ENCODE measurements at regions not wholly inside any gene's neighbourhood (a gene's known extent, or its start where the extent isn't known, plus 50 kb on each side); places are given as distances from the start of the nearest gene placed in this dataset.

GRCh38 chr12:94038605-94039004 lies 109.8 kb upstream of the PLXNC1 start:
- H4K20me1 ChIP-seq (ENCODE audit: insufficient read depth) = no peaks in the 10 kb centered on the region
- H3K4me3 ChIP-seq = no peak overlapping the region
- DNase-seq = no peak
- H3K79me2 ChIP-seq (ENCODE audit: insufficient read depth) = no peaks in the 10 kb centered on the region
- H3K27ac ChIP-seq = no peak overlapping the region
- no peaks in the 10 kb centered on the region for H3K9me3 ChIP-seq (ENCODE audit: low read depth)
- no peaks in the 10 kb centered on the region for H3K4me1 ChIP-seq (ENCODE audit: insufficient read depth)
- H3F3A ChIP-seq (ENCODE audit: insufficient read depth) = no peaks in the 10 kb centered on the region
- 76 to 81% methylated on average over 2 of the region's 2 CpGs for WGBS, 2 experiments (ENCODE audit: low coverage in 1 of 2, low lambda C conversion rate in 2 of 2, missing lambda C conversion rate in 2 of 2)
- H2AFZ ChIP-seq = no peak overlapping the region
- in situ Hi-C loops (cut with MboI) = no loop called here
- H3K9ac ChIP-seq = no peak overlapping the region
- H3K9me2 ChIP-seq (ENCODE audit: insufficient read depth) = no peaks in the 10 kb centered on the region
- no peak overlapping the region for H3K4me2 ChIP-seq (ENCODE audit: unreplicated experiment)
- no peak for TF ChIP-seq EZH2phosphoT487 (IDR thresholded peaks at IDR 0.05; ENCODE audit: insufficient read depth, low read depth)
- TF ChIP-seq EZH2 (IDR thresholded peaks at IDR 0.05; ENCODE audit: insufficient read depth, poor library complexity, severe bottlenecking) = no peak
- no peaks in the 10 kb centered on the region for H3K27me3 ChIP-seq (replicated peaks; ENCODE audit: insufficient read depth)
- no peaks in the 10 kb centered on the region for H3K36me3 ChIP-seq (ENCODE audit: low read depth)

GRCh38 chr12:94039199-94039840 lies 109.1 kb upstream of the PLXNC1 start:
- H4K20me1 ChIP-seq (ENCODE audit: insufficient read depth) = no peaks in the 10 kb centered on the region
- TF ChIP-seq EZH2phosphoT487 (IDR thresholded peaks at IDR 0.05; ENCODE audit: insufficient read depth, low read depth) (no peak), EZH2 (IDR thresholded peaks at IDR 0.05; ENCODE audit: insufficient read depth, poor library complexity, severe bottlenecking) (no peak)
- no peak overlapping the region for H3K4me3 ChIP-seq
- H3K9ac ChIP-seq = no peak overlapping the region
- no peak for DNase-seq
- no peaks in the 10 kb centered on the region for H3K79me2 ChIP-seq (ENCODE audit: insufficient read depth)
- H3K27me3 ChIP-seq (replicated peaks; ENCODE audit: insufficient read depth) = no peaks in the 10 kb centered on the region
- H3K4me2 ChIP-seq (ENCODE audit: unreplicated experiment) = no peak overlapping the region
- no peaks in the 10 kb centered on the region for H3K36me3 ChIP-seq (ENCODE audit: low read depth)
- no peaks in the 10 kb centered on the region for H3F3A ChIP-seq (ENCODE audit: insufficient read depth)
- no peak overlapping the region for H2AFZ ChIP-seq
- in situ Hi-C loops (cut with MboI) = no loop called here
- no peaks in the 10 kb centered on the region for H3K9me2 ChIP-seq (ENCODE audit: insufficient read depth)
- H3K4me1 ChIP-seq (ENCODE audit: insufficient read depth) = no peaks in the 10 kb centered on the region
- H3K27ac ChIP-seq = no peak overlapping the region
- no peaks in the 10 kb centered on the region for H3K9me3 ChIP-seq (ENCODE audit: low read depth)

- Histone ChIP-seq H3K79me2 (ENCODE audit: insufficient read depth) (no peaks in the 10 kb centered on the region), H3K27me3 (replicated peaks; ENCODE audit: insufficient read depth) (no peaks in the 10 kb centered on the region), H3K36me3 (ENCODE audit: low read depth) (no peaks in the 10 kb centered on the region), H3K4me1 (ENCODE audit: insufficient read depth) (no peaks in the 10 kb centered on the region), H3K9ac (no peak overlapping the region), H3K27ac (no peak overlapping the region), H4K20me1 (ENCODE audit: insufficient read depth) (no peaks in the 10 kb centered on the region), H3F3A (ENCODE audit: insufficient read depth) (no peaks in the 10 kb centered on the region), H3K4me3 (no peak overlapping the region), H3K4me2 (ENCODE audit: unreplicated experiment) (no peak overlapping the region), H3K9me3 (ENCODE audit: low read depth) (no peaks in the 10 kb centered on the region), H3K9me2 (ENCODE audit: insufficient read depth) (no peaks in the 10 kb centered on the region), H2AFZ (no peak overlapping the region)
- TF ChIP-seq EZH2phosphoT487 (IDR thresholded peaks at IDR 0.05; ENCODE audit: insufficient read depth, low read depth) (no peak), EZH2 (IDR thresholded peaks at IDR 0.05; ENCODE audit: insufficient read depth, poor library complexity, severe bottlenecking) (no peak)
- in situ Hi-C loops (cut with MboI) = no loop called here
- DNase-seq = peak; percentile 53
- 23 to 30% methylated on average over 5 of the region's 5 CpGs for WGBS, 2 experiments (ENCODE audit: low coverage in 1 of 2, low lambda C conversion rate in 2 of 2, missing lambda C conversion rate in 2 of 2)
These were observed 108.5 kb upstream of the PLXNC1 start for GRCh38 chr12:94039914-94040313.

GRCh38 chr12:94041850-94042249 lies 106.5 kb upstream of the PLXNC1 start:
- 38 to 40% methylated on average over 3 of the region's 3 CpGs for WGBS, 2 experiments (ENCODE audit: low coverage in 1 of 2, low lambda C conversion rate in 2 of 2, missing lambda C conversion rate in 2 of 2)
- Histone ChIP-seq H3K36me3 (ENCODE audit: low read depth) (no peaks in the 10 kb centered on the region), H3F3A (ENCODE audit: insufficient read depth) (no peaks in the 10 kb centered on the region), H3K27me3 (replicated peaks; ENCODE audit: insufficient read depth) (no peaks in the 10 kb centered on the region), H3K9me2 (ENCODE audit: insufficient read depth) (no peaks in the 10 kb centered on the region), H3K4me3 (no peak overlapping the region), H2AFZ (no peak overlapping the region), H3K4me1 (ENCODE audit: insufficient read depth) (no peaks in the 10 kb centered on the region), H3K79me2 (ENCODE audit: insufficient read depth) (no peaks in the 10 kb centered on the region), H4K20me1 (ENCODE audit: insufficient read depth) (no peaks in the 10 kb centered on the region), H3K4me2 (ENCODE audit: unreplicated experiment) (no peak overlapping the region), H3K27ac (no peak overlapping the region), H3K9me3 (ENCODE audit: low read depth) (no peaks in the 10 kb centered on the region), H3K9ac (no peak overlapping the region)
- in situ Hi-C loops (cut with MboI) = no loop called here
- TF ChIP-seq EZH2phosphoT487 (IDR thresholded peaks at IDR 0.05; ENCODE audit: insufficient read depth, low read depth) (no peak), EZH2 (IDR thresholded peaks at IDR 0.05; ENCODE audit: insufficient read depth, poor library complexity, severe bottlenecking) (no peak)
- DNase-seq = peak; percentile 10

GRCh38 chr12:94042321-94042720 lies 106.1 kb upstream of the PLXNC1 start:
- H2AFZ ChIP-seq = no peak overlapping the region
- no peaks in the 10 kb centered on the region for H4K20me1 ChIP-seq (ENCODE audit: insufficient read depth)
- H3K27me3 ChIP-seq (replicated peaks; ENCODE audit: insufficient read depth) = no peaks in the 10 kb centered on the region
- no peak overlapping the region for H3K27ac ChIP-seq
- WGBS, 2 experiments (ENCODE audit: low coverage in 1 of 2, low lambda C conversion rate in 2 of 2, missing lambda C conversion rate in 2 of 2) = 70 to 82% methylated on average over 4 of the region's 4 CpGs
- no peak overlapping the region for H3K4me3 ChIP-seq
- no peaks in the 10 kb centered on the region for H3K79me2 ChIP-seq (ENCODE audit: insufficient read depth)
- in situ Hi-C loops (cut with MboI) = no loop called here
- H3K4me1 ChIP-seq (ENCODE audit: insufficient read depth) = no peaks in the 10 kb centered on the region
- TF ChIP-seq EZH2 (IDR thresholded peaks at IDR 0.05; ENCODE audit: insufficient read depth, poor library complexity, severe bottlenecking) (no peak), EZH2phosphoT487 (IDR thresholded peaks at IDR 0.05; ENCODE audit: insufficient read depth, low read depth) (no peak)
- H3F3A ChIP-seq (ENCODE audit: insufficient read depth) = no peaks in the 10 kb centered on the region
- H3K9me3 ChIP-seq (ENCODE audit: low read depth) = no peaks in the 10 kb centered on the region
- H3K4me2 ChIP-seq (ENCODE audit: unreplicated experiment) = no peak overlapping the region
- no peaks in the 10 kb centered on the region for H3K9me2 ChIP-seq (ENCODE audit: insufficient read depth)
- no peaks in the 10 kb centered on the region for H3K36me3 ChIP-seq (ENCODE audit: low read depth)
- no peak for DNase-seq
- no peak overlapping the region for H3K9ac ChIP-seq

Measured in GM23248 (cell line).